K562 (cell line): ENCODE measurements at regions not wholly inside any gene's neighbourhood (a gene's known extent, or its start where the extent isn't known, plus 50 kb on each side); places are given as distances from the start of the nearest gene placed in this dataset.

Experiments
- BRD4 ChIP-seq: fragments of 200-600 bp; sonication (generic); IDR thresholded peaks from 2 replicates; pipeline ENCODE4 v1.6.1; 2017; ENCODE audit warnings: inconsistent platforms
- CTCF ChIP-seq, 3 experiments: IDR thresholded peaks in 2 of 3; conservative IDR thresholded peaks in 1 of 3; 2 replicates each; pipeline ENCODE4 v1.5.1; 2011 to 2012; ENCODE audit warnings: low read length in 3 of 3, mild to moderate bottlenecking in 3 of 3, control low read depth in 2 of 3, improper control_type of control experiment in 1 of 3, inconsistent platforms in 1 of 3, low read depth in 1 of 3, mixed read lengths in 1 of 3, moderate library complexity in 1 of 3; ENCODE audit not compliant: insufficient read depth in 2 of 3
- ETV5 ChIP-seq: sonication (generic); formaldehyde crosslinking; IDR thresholded peaks from 2 replicates; pipeline ENCODE4 v1.4.0; 2020; ENCODE audit warnings: low read depth, mild to moderate bottlenecking, missing genetic modification reagents
- MAX ChIP-seq: sonication (generic); formaldehyde crosslinking; IDR thresholded peaks from 2 replicates; pipeline ENCODE4 v1.9.0; 2022; ENCODE audit warnings: mild to moderate bottlenecking, missing genetic modification reagents
- MCM2 ChIP-seq: fragments of 450-650 bp; IDR thresholded peaks from 2 replicates; pipeline ENCODE4 v1.6.1; 2017; ENCODE audit warnings: low read depth, mild to moderate bottlenecking
- NFRKB ChIP-seq: fragments of 450-650 bp; IDR thresholded peaks from 2 replicates; pipeline ENCODE4 v1.6.1; 2016; ENCODE audit warnings: low read depth
- SP1 ChIP-seq: sonication (generic); formaldehyde crosslinking; IDR thresholded peaks from 2 replicates; pipeline ENCODE4 v1.8.1; 2022; ENCODE audit warnings: mild to moderate bottlenecking, missing genetic modification reagents
- ZEB2 ChIP-seq: fragments of 450-650 bp; IDR thresholded peaks from 2 replicates; pipeline ENCODE4 v1.6.1; 2016

DNA sequence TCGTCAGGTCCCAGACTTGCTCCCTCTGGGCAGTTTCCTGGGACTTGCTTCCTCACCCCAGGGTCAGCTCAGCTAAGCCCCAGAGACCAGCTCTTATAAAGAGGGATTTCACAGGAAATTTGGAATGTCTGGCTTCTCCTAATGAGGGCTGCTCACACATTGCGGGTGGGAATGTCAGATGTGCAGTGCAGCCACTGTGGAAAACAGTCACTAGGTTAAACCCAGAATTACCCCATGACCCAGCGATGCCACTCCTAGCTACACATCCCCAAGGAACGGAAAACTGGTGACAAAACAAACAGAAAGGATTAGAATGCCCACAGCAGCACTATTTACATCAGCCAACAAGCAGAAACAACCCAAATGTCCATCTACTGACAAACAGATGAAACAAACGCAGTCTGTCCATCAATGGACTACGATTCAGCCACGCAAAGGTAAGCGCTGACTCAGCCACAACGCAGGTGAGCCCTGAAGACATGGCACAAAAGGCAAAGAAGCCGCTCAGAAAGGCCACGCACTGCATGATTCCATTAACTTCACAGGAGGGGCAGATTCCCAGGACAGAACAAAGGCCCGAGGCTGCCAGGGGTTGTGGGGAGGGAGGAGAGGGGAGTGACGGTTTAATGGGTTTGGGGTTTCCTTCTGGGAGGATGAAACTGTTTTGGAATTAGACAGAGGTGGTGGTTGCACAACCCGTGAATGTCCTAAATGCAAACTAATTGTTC lies 63.0 kb downstream of the NCOR2 start:
- TF ChIP-seq CTCF (IDR thresholded peaks at IDR 0.05 in 2 of 3, conservative IDR thresholded peaks at IDR 0.05 in 1 of 3; ENCODE audit: insufficient read depth in 2 of 3, low read depth in 1 of 3, low read length in 3 of 3) (no peak), MCM2 (no peak), NFRKB (no peak), MAX (CRISPR knock-in tag) (no peak), ETV5 (CRISPR knock-in tag) (no peak), ZEB2 (no peak), SP1 (no peak), BRD4 (no peak)
